DMS 273 treated with DMSO at 0.1 percent for 48 hours (cell line): ENCODE measurements at regions not wholly inside any gene's neighbourhood (a gene's known extent, or its start where the extent isn't known, plus 50 kb on each side); places are given as distances from the start of the nearest gene placed in this dataset.
"Not testable (repeated sequence)": the region's sequence is repeated elsewhere in the genome, so short reads cannot be mapped to it uniquely, and the experiment has no call there.

ENCODE experiments used
- DNase-seq: peaks from one replicate; lab custom pipeline; 2025; lab: John Stamatoyannopoulos, UW

DNA sequence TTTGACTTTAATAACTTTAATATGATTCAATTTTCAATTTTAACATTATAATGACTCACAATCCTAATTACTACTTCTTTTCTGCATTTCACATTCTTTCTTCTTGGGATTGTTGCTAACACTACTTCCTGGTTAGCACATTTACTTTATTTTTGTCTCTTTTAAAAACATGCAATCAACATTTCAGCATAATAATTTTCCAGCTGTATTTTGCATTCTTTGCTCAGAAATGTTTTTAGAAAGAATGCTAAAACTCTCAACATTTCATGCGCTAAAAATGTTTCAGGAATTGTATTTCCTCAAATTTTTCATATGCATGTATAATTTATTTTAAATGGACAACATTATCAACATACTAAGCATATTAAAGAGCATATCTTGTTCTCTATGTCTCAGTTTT is 1302.1 kb upstream of the GJE1 start:
- DNase-seq, result no peak

DNA sequence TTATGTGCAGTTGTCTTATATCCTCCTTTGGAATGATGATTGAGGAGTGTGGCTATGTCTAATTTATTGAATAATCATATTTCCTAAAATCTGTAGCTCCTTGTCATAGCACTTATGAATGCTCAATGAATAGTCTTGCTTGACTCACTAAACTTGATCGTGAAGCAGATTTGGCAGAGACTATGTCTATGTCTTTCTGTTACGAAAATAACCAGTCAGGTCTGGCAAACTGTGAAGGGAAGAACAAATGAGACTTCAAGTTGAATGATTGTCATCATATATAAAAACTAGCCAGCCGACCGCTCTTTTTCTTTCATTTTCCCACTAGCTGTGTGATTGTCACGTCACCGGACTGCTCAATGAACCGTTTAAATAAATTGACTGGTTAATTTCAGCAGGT is 1303.9 kb upstream of the GJE1 start:
- no peak for DNase-seq

DNA sequence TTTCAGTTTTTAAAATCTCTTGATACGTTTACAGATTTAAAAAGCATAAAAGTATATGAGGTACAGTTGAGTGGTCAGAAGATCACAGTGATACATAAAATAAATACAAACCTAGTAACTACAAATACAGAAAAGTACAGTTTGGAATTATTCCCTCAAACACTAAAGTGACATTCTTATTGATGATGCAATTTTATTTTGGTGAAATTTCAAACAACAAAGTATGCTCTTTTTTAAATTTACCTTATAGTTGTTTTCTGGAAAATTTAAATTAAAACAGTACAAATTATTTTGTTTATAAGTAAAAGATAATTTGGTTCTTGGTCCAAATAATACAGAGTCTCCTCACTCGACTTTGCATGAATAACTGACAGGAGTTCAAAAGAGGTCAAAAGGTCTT is 1305.1 kb upstream of the GJE1 start:
- DNase-seq, result no peak

DNA sequence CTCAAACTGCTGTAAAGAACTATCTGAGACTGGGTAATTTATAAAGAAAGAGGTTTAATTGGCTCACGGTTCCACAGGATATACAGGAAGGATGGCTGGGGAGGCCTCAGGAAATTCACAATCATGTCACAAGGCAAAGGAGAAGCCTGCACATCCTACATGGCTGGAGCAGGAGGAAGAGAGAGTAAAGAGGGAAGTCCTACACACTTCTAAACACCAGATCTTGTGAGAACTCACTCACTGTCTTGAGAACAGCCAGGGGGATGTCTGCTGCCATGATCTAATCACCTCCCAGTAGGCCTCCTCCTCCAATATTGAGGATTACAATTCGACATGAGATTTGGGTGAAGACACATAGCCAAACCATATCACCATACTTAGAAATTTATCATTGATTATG is 1307.0 kb upstream of the GJE1 start:
- no peak for DNase-seq

DNA sequence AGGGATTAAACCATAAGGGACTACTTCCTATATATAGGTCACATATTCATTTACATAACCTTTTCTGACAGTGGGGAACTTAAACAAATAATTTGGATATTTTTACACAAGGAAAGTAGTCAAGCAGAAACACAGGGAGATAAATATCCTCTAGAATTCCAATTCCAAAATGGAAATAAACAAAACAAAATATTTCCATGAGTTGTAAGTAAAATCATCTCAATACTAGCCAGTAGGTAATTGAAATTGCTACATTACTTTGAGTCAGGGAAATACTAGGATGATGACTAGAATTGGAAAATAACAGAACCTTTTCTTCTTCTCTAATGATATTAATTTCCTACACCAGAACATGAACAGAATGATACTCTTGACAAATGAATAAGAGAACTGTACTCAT is 1308.1 kb upstream of the GJE1 start:
- no peak for DNase-seq

DNA sequence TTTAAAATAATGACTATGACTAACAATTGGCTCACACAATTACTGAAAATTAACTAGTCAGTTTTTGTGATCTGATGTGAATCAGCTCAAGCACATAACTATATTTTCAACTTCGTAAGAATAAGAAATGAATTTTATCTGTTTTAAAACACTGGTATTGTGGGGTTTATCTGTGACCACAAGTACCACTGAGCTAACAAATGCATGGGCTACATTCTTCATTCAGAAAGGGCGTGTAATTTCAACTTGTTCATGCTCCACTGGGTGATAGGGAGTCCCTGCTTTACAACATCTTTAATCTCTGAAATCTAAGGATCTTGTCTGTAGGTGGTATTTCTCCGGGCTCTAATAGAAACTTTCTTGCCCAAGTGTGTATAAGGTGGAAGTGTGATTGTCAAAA is 1311.5 kb upstream of the GJE1 start:
- no peak for DNase-seq

DNA sequence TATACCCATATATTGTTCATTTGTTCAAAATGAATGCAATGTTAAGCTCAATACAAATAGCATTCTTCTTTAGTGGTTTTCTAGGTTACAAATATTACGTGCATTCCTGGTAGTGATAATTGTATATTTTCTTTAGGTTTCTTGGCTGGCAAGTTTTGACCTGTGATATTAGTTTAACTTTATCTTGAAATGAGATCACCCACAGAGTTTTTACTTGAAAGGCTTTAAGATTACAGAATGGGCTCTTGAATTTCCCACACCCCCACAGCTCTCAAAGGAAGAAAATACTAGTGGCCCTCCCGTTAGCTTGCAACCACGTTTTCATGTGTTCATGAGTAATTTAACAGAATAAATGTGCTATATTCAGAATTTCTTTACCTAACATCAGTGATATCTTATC is 1315.5 kb upstream of the GJE1 start:
- no peak for DNase-seq

DNA sequence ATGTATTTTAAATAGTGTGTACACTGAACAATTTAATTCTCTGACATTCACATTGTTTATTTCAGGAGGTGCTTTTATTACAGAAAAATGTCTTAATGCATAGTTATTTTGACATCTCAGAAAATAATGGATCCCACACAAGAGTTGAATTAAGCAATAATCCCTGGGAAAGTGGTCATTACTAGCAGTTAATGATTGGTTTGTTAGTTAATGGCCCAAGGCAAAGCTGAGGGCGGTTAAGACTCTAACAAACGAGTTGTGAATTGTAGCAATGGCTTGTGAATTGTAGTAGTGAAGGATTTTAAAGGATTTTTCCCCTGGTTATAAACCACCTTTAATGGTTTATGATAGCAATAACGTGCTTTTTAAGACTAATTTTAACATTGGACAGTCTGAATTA is 1316.0 kb upstream of the GJE1 start:
- DNase-seq, result no peak

DNA sequence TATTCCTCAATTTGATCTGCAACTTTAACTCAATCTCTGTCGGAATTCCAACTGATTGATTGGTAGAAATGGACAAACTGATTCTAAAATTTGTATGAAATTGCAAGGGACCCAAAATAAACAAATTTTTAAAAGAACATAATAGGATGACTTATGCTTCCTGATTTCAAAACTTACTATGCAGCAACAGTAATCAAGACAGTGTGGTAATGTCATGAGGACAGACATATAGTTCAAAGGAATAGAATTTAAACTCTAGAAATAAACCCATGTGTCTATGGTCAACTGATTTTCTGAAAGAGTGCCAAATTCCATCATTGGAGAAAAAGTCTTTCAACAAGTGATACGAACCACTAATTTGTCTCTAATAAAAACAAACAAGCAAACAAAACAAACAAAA is 1320.1 kb upstream of the GJE1 start:
- no peak for DNase-seq

DNA sequence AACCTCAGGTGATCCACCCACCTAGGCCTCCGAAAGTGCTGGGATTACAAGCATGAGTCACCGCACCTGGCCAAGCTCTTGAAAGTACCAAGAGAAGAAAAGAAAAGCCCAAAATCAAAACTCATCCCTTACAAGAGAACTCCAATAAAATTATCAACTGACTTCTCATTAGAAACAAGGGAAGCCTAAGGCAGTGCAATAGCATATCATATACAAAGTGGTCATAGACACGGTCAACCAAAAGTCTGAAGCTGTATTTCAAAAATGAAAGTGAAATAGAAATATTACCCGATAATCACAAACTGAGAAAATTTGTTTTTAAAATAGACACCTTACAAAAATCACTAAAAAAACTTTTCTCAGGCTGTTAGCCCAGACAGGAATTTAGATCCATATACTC is 1321.1 kb upstream of the GJE1 start:
- DNase-seq, result no peak

DNA sequence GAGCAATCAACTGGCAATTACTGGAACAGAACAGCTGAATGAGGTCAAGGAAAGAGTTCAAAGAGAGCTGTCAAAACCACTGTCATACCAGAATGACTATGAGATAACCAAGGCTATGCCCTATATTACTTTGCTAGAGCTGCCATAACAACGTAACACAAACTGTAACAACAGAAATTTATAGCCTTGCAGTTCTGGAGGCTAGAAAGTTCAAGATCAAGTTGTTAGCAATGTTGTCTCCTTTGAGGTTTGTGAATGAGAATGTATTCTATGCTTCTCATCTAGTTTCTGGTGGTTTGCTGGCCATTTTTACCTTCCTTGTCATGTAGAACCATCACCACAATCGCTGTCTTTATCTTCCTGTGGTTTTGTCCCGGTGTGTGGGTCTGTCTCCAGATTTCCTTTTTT is 1323.0 kb upstream of the GJE1 start:
- DNase-seq, result no peak

DNA sequence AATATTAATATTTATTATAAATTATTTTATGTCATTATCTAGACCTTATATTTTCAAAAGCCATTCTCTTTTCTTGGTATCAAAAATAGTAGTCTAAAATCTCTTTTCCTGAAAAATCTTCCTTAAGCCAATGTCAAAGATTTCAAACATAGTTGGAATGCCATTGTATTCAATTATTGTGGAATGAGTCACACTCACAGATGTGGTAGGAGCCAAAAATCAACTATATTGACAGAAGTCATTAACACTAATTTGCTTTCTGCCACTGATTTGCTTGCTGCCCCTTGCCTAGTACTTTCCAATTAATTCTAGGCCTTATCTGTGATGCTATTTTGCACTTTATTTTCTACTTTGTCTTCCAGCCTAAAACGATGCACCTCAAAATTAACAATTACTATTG is 1326.3 kb upstream of the GJE1 start:
- DNase-seq, result no peak

DNA sequence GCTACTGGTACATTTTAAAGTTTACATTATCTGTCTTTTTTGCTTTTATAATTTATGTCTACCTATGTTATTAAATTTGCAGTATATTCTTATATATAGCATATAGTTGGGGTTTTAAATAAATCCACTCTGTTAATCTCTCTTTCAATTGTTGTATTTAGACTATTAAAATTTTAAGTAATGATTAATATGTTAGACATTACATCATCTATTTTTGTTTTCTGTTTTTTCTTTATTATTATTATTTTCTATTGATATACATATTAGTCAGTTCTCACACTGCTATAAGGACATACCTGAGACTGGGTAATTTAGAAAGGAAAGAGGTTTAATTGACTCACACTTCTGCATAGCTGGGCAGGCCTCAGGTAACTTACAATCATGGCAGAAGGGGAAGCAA is 1338.2 kb upstream of the GJE1 start:
- no peak for DNase-seq

DNA sequence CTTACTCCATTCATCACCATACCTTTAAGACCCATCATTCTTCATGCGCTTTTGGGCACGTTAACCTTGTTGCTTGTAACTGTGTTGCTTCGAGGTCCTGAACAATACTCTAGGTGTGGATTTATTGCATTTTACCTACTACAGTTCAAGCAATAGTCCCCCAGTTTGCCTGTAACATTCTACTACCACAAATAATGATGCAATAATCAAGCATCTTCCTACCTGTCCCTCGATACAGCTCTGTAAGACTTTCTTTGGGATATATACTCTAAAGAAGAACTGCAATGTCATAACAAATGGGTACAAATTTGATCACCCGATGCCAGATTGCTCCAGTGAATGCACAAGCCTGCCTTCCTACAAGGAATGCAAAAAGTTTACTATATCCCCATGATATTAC is 1342.6 kb upstream of the GJE1 start:
- DNase-seq, result no peak

DNA sequence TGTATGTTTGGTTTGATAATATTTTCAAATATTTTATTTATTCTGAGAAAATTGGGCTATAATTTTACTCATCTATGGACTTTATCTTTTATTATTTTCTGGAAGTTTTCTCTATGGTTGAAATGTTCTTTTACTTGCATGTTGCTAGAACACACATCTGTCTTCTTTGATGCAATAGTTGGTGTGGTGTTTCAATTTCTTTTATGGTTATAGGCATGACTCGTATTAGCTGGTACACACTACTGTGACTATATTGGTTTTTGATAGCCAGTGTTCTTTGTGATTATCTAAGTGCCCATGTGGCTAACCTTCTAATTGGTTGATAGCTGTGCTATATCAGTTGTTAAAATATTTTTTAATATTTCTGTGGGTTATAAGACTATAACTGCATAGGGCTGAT is 1343.3 kb upstream of the GJE1 start:
- no peak for DNase-seq

DNA sequence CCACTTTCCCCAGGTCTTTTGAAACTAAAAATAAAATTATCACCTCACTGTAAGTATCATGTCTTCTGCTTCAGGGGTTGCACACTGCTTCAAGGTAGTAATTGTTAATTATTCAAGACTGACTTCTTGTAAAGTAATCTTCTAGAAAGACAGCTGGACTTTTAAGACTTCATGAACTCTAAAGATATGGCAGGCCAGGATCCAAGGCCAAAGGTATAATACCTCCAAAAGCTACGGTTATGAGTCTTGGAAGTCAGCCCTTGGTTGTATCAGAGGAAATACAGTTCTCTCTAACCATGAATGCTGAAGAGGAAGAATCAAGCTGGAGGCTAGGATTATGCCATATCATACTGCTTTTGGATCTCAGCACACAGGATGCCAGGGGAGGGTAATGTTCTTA is 1346.8 kb upstream of the GJE1 start:
- DNase-seq, result no peak

DNA sequence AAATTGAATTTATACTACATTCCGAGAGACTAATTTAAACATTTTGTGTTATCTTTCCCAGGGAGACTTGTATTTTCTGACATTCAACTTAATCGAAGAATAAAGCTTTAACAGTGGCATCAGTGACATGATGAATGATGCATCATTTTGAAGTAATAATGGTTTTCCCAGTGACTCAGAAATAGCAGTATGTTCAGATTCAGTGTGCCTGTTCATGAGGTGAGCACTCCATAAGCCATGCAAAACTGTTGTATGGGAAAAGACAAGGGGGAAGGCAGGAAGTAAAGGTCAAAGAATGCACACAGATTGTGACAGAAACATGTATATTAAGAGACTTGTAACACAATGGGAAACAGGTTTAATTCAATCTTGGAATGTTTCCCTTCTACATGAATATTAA is 1348.2 kb upstream of the GJE1 start:
- DNase-seq, result no peak

DNA sequence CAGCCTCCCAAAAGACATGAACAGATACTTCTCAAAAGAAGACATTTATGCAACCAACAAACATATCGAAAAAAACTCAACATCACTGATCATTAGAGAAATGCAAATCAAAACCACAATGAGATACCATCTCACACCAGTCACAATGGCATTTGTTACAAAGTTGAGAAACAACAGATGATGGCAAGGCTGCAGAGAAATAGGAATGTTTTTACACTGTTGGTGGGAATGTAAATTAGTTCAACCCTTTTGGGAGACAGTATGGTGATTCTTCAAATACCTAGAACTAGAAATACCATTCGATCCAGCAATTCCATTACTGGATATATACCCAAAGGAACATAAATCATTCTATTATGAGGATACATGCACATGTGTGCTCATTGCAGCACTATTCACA is 1349.2 kb upstream of the GJE1 start:
- DNase-seq, result not testable (repeated sequence)

DNA sequence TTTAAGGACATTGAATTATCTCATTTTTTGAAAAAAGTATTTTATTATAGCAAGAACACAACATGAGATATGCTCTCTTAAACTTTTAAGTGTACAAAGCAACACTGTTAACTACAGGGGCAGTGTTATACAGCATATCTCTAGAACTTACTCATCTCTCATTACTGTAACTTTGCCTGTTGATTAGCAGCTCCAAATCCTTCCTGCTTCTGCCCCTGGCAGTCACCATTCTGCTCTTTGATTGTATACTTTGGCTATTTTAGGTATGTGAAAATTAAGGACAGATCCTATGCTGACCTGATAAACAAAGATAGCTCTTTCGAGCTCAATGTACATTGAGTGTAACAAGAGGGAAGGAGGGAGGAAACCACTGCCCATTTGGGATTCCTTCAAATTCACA is 1349.8 kb upstream of the GJE1 start:
- no peak for DNase-seq

DNA sequence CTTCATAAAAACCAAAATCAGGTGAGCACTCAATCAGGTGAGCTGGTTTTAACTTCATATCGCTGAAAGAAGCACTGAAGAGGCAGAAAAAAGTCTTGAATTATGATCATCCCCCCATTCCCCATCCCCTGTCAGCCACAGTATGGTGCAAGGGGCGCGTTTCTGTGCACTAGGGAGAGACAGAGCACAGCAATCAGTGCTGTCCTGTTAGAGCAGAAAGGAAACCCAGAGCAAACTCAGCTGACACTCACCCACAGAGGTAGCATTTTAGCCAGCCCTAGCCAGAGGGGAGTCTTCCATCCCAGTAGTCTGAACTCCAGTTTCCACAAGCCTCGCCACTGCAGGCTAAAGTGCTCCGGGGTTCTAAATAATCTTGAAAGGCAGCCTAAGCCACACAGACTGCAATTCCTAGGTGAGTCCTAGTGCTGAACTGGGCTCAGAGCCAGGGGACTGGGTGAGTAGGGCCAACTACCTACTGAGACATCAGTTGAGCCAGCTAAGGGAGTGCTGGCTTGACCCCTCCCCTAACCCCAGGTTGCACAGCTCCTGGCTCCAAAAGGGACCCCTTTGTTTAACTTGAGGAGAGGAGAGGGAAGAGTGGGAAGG is 1352.6 kb upstream of the GJE1 start:
- DNase-seq, result no peak

DNA sequence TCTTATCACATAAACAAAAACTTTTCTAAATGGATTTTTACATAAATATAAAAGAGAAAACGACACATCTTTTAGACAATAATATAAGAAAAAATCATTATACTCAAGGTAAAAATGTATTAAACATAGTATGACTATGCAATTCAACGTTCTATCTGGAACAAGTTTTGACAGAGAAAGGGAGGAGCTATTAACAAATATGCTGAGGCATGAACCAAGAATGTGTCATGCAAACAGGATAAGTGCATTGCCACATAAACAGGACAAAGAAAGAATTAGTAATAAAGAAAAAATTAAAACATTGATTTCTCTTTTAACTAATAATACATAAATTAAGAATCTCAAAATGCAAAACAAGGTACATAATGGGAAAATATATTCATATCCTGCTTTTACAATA is 1353.4 kb upstream of the GJE1 start:
- DNase-seq, result no peak

DNA sequence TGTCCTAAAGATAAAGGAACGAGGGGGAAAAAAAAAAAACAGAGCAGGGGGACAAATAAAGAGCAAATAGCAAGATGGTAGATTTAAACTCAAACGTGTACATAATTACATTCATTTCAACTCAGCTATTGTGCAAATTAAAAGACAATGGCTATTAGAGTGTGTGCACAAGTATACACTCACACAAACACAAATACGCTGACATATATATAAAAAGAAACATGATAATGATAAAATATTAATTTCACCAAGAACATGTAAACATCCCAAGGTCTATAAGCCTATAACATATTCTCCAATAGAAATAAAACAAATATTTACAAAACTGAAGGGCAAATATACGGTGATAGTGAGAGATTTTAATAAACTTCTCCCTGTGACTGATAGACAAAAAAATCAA is 1354.9 kb upstream of the GJE1 start:
- DNase-seq, result no peak

DNA sequence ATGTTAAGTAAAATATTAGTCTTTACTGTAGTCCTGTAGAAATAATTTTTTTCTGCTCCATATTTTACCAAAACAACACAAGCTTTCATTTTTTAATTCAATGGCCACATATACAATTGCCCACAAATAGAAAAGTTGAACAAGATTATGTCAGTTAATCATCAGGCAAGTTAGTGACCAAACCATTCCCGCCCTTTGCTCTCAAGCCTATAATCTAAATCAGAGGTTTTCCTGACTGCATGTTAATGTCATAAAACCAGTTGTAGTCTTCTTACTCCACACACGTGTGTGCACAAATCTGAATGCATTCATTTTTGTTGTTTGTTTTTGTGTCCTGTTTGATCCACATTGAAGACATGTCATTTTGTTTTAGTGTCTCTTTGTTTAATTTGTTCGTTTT is 1357.7 kb upstream of the GJE1 start:
- DNase-seq, result no peak

DNA sequence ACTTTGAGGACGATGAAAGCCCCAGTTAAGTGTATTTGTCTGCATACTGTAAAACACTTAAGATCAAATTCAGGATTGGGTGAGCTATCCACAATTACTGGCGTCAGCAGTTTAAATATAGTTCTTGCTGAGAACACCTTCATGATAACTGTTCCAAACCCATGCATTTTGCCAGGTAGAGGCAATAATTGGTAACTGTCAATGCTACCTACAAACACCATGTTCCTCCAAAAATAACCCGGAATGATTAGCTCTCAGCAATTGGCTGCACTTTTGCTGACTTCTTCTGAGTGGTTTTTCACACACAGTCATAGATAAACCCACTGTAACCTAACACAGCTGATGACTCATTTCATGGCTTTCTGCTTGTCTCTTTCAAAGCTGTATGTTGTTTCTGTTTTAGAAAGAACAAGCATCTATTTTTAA is 1358.6 kb upstream of the GJE1 start:
- peak; percentile 0 for DNase-seq

DNA sequence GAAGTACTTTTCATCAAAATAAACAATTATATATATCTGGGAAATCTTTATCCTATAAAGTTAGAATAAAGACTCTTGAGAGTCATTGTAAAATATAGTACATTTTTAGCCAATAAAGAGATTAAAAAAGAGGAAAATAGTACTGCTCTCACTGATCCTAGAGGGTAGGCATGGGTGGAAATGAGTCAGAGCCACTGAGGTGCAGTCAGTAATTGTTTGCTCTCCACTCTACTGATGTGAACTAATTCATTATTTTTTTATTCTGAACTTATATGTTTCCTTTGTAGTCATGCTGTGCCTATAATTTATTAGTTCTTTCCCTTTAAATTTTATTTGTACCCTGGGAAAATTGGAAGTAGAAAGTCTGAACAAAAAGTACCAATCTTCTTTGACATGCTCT is 1359.4 kb upstream of the GJE1 start:
- no peak for DNase-seq
